GM11168 (cell line): ENCODE measurements at regions not wholly inside any gene's neighbourhood (a gene's known extent, or its start where the extent isn't known, plus 50 kb on each side); places are given as distances from the start of the nearest gene placed in this dataset.

Experiments
- in situ Hi-C: fragments of 300-500 bp; cut with MboI; formaldehyde crosslinking; loops from one replicate; pipeline ENCODE4 v1.12.0; 2022; ENCODE audit warnings: low sequenced_read_pairs; ENCODE audit not compliant: unreplicated experiment

GRCh38 chr16:76883076-76883475, 307.9 kb upstream of the MON1B start:
- in situ Hi-C loops = no loop called here

DNA sequence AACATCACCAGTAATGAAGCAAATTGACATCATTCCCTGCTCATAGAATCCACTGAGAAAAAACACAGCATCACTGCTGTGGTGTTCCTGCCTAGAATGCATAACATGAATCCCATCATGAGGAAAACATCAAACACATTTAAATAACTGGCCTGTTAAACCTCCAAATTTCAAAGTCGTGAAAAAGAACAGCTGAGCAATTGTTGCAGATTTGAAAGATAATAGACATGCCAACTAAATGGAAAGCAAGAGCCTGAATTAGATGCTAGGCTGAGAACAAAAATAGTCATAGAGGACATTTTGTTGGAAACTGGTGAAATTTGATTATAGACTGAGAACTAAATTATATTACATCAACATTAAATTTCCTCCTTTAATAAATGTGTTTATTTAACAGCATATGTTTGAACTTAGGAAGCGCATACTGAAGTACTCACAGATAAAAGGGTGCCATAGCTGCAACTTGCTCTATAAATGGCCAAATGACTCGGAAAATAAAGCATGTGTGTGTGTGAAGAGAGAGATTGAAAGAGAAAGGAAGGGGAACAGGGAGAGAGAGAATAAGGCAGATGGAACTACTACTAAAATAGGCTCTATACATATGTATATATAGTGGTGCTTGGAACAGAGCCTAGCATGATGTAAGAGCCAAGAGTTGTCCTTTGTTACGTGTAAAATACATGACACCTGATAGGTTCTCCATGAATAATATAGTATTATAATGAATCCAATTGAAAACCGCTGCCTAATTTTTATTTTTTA, 305.0 kb upstream of the MON1B start:
- in situ Hi-C loops = no loop called here

GRCh38 chr16:76897816-76898215, 293.2 kb upstream of the MON1B start:
- in situ Hi-C loops = no loop called here

GRCh38 chr16:76899767-76900166, 291.2 kb upstream of the MON1B start:
- in situ Hi-C loops = no loop called here

- in situ Hi-C loops = no loop called here
Observed at GRCh38 chr16:76900285-76901263, 290.4 kb upstream of the MON1B start.

DNA sequence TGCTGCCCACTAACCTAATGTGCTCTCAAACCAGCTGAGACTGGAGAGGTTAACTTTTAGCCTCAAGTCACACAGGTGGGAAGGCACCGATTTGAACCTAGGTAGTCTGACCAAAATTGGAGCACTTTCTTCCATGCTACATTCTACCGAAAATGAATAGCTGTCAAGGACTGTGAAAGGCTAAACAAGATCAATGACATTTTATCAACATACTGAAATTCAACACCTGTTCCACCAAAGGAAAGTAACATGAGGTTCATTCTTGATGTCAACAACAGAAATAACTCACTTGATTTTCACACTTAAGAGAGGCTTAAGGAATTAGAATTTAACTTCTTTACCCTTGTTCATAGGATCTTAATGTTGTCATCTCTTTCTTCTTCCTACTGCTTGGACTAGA, 284.4 kb upstream of the MON1B start:
- in situ Hi-C loops = no loop called here

DNA sequence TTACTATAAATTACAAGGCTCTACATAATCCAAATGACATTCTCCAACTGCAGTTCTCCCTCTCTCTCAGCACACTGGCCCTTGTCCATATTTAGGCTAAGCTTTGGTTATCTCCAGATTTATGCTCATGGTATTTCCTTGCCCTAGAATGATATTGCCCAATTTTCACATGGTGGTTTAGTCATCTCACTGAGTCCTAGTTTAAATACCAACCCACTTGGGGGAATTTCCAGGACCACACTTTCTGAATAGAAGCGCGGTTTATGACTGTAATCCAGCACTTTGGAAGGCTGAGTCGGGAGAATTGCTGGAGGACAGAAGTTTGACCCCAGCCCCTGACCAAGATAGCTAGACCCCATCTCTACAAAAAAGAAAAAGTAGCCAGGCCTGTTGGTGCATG, 280.1 kb upstream of the MON1B start:
- in situ Hi-C loops = no loop called here

DNA sequence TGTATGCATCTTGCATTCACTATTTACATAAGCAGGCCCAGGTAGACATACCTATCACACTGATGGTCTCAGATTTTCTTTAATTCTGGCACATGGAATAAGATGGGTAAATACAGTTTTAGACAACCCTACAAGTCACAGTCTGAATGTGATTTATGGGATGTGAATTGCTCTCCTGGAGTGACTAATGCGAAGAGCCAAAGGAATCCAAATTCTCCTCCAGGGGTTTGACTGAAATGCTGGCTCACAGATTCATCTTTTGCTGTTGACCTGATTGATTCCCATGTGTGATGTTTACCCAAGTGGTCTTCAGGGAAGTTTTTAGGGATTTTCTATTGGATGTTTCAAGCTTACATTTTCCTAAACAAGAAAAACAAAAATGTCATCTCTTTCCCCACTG, 277.9 kb upstream of the MON1B start:
- in situ Hi-C loops = no loop called here

DNA sequence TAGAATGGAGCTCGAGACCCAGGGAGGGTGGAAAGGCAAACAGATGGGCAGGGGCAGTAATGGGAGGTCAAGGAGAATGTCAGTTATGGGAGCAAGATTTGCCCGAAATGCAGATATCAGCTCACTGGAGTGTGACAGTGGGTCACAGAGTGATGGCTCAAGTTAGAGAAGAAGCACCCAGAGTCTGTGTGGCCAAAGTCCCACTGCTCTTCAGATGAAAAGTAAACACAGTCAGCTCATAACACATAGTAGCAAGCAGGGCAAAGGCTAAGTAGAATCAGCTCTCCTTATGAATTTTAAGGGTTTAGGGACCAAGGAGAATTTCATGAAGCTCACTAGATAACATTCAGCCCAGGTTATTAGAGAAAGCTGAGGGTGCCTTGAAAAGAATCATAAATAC, 264.9 kb upstream of the MON1B start:
- in situ Hi-C loops = no loop called here

- in situ Hi-C loops = no loop called here
Observed at GRCh38 chr16:76926595-76926994, 264.4 kb upstream of the MON1B start.

- in situ Hi-C loops = no loop called here
Observed at GRCh38 chr16:76931186-76931585, 259.8 kb upstream of the MON1B start.

- in situ Hi-C loops = no loop called here
Observed at GRCh38 chr16:76932541-76933211, 258.3 kb upstream of the MON1B start.

- in situ Hi-C loops = no loop called here
Observed at GRCh38 chr16:76940251-76940650, 250.7 kb upstream of the MON1B start.

- in situ Hi-C loops = no loop called here
Observed at GRCh38 chr16:76941113-76941512, 249.9 kb upstream of the MON1B start.

DNA sequence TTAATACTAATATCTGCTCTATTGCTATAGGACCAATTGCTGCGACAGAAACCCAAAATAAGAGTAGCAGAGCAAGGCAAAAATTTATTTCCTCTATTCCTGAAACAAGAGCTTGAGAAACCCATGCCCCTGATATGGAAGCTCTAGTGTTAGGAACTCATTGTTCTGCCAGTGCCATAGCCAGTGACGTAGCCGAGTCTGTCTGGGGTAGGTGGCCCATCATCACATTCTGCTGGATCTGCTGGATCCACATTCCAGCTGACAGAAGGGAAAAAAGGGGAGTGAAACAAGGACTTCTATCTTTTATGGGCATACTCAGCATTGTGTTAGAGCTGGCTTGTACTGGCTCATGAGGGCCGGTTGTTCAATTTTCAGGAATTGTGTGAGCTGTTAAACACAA, 248.9 kb upstream of the MON1B start:
- in situ Hi-C loops = no loop called here

DNA sequence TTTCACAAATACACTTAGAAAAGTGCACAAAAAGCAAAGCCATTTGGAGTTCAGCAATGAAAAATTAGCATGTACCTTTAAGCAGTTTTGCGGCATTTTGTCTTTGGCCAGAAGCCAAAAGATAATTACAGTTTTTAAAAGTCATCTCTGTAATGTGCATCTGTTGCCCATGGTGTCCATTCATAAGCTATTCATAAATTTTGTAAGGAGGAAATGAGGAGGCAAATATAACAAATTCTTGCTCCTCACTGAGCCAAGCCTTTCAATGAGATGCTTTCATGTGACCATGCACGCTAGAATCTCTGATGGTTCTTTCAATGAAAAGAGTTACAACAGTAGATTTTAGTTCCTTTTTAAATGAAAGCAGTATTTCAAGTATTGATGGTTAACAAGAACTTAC, 247.1 kb upstream of the MON1B start:
- in situ Hi-C loops = no loop called here

DNA sequence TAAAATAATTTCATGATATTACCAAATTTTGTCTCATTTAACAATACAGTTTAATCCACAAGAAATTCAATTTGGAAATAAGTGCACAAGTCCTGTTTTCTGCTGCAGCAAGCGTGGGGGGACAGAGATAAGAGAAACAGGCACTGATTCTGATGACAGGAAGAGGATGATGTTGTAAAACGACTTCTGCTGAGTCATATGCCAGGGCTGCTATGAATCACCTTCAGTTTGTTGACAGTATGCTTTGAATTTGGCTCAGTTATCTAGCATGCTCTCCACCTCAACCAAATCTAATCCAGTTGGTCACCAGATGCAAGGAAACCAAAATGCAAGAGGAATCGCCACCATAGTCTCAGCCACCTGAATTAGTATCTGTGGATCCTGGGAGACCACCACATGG, 244.1 kb upstream of the MON1B start:
- in situ Hi-C loops = no loop called here

GRCh38 chr16:76947749-76948148, 243.2 kb upstream of the MON1B start:
- in situ Hi-C loops = no loop called here

GRCh38 chr16:76955629-76956028, 235.4 kb upstream of the MON1B start:
- in situ Hi-C loops = no loop called here

DNA sequence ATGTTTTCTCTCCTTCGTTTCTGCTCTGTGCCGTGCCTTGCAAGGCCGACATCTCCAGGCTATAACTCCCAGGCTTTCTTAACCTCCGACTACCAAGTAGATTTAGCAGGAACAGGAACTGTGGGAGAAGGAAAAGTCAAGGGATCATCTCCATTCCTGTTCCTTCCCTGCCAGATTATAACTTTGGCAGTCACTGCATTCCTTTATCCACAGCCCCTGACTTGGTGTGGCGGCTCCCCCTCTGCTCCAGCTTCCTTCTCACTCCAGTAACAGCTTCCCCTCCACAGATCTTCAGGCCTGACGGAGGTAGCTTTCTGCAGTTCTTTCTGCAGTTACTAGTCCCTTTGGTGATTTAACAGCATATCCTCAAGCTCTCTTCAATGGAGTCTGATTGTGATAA, 234.6 kb upstream of the MON1B start:
- in situ Hi-C loops = no loop called here

GRCh38 chr16:76956841-76957240, 234.1 kb upstream of the MON1B start:
- in situ Hi-C loops = no loop called here
